Keratinocyte (primary cell): ENCODE measurements at regions not wholly inside any gene's neighbourhood (a gene's known extent, or its start where the extent isn't known, plus 50 kb on each side); places are given as distances from the start of the nearest gene placed in this dataset.

Source experiments
- CTCF ChIP-seq, 3 experiments: IDR thresholded peaks in 1 of 3; conservative IDR thresholded peaks in 1 of 3; optimal IDR thresholded peaks in 1 of 3; 2 replicates in 2 of 3; 3 replicates in 1 of 3; pipeline versions ENCODE3 to v1.5.1; 2011; ENCODE audit warnings: low read length in 3 of 3, mild to moderate bottlenecking in 3 of 3, moderate library complexity in 2 of 3, control low read depth in 1 of 3, inconsistent platforms in 1 of 3; ENCODE audit not compliant: insufficient read depth in 2 of 3; ENCODE audit errors: extremely low read depth in 1 of 3
- EZH2 ChIP-seq: IDR thresholded peaks from one replicate; pipeline ENCODE4 v1.6.1; 2012; ENCODE audit warnings: inconsistent platforms, mild to moderate bottlenecking, low read length, moderate library complexity

GRCh38 chr6:137805622-137806021 lies 61.4 kb upstream of the TNFAIP3 start:
- TF ChIP-seq CTCF (optimal IDR thresholded peaks at IDR 0.05 in 1 of 3, IDR thresholded peaks at IDR 0.05 in 1 of 3, conservative IDR thresholded peaks at IDR 0.05 in 1 of 3; ENCODE audit: extremely low read depth in 1 of 3, insufficient read depth in 2 of 3, low read length in 3 of 3) (no peak), EZH2 (no peak)
